ENCODE measurements at regions not wholly inside any gene's neighbourhood (a gene's known extent, or its start where the extent isn't known, plus 50 kb on each side); places are given as distances from the start of the nearest gene placed in this dataset.
"Not testable (repeated sequence)": the region's sequence is repeated elsewhere in the genome, so short reads cannot be mapped to it uniquely, and the experiment has no call there.

- H3K4me3 ChIP-seq (ENCODE audit: low read depth in 1 of 2, low read length in 2 of 2); H3K27ac ChIP-seq (ENCODE audit: low read length); H3K4me1 ChIP-seq (ENCODE audit: control insufficient read depth in 1 of 2, insufficient read depth in 2 of 2, low read length in 2 of 2); H3K27me3 ChIP-seq (ENCODE audit: low read depth, low read length); H3K36me3 ChIP-seq (ENCODE audit: control insufficient read depth in 1 of 2, insufficient read depth in 2 of 2, low read length in 2 of 2); H3K9me3 ChIP-seq (ENCODE audit: control insufficient read depth in 1 of 2, low read length in 2 of 2): not testable (repeated sequence)
Measured at GRCh38 chr5:166640136-166640535, 1651.3 kb upstream of the WWC1 start.

DNA sequence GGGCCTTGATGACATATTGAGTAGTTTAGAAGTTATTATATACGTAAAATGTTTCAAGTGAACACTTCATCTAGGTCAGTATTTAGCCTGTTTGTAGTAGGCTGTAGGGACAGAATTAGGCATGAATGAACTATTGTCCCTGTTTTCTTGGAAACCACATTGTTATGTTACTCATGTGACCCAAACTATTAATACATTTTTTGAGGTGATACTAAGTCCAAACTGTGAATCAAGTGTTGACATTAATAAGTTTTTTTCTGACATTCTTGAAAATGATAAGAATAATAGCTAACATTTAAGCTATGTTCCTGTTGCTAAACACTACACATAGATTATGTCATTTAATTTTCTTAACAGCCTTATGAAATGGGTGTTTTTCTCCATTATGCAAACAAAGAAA is 1642.7 kb upstream of the WWC1 start:
- Histone ChIP-seq H3K4me1 (ENCODE audit: control insufficient read depth in 1 of 2, insufficient read depth in 2 of 2, low read length in 2 of 2) (no peaks in the 10 kb centered on the region), H3K27me3 (ENCODE audit: low read depth, low read length) (no peaks in the 10 kb centered on the region), H3K27ac (ENCODE audit: low read length) (no peak overlapping the region), H3K4me3 (ENCODE audit: low read depth in 1 of 2, low read length in 2 of 2) (no peak overlapping the region), H3K9me3 (ENCODE audit: control insufficient read depth in 1 of 2, low read length in 2 of 2) (no peaks in the 10 kb centered on the region), H3K36me3 (ENCODE audit: control insufficient read depth in 1 of 2, insufficient read depth in 2 of 2, low read length in 2 of 2) (no peaks in the 10 kb centered on the region)

GRCh38 chr5:166649676-166650075 is 1641.8 kb upstream of the WWC1 start:
- Histone ChIP-seq H3K36me3 (ENCODE audit: control insufficient read depth in 1 of 2, insufficient read depth in 2 of 2, low read length in 2 of 2) (no peaks in the 10 kb centered on the region), H3K4me3 (ENCODE audit: low read depth in 1 of 2, low read length in 2 of 2) (no peak overlapping the region), H3K9me3 (ENCODE audit: control insufficient read depth in 1 of 2, low read length in 2 of 2) (no peaks in the 10 kb centered on the region), H3K4me1 (ENCODE audit: control insufficient read depth in 1 of 2, insufficient read depth in 2 of 2, low read length in 2 of 2) (no peaks in the 10 kb centered on the region), H3K27ac (ENCODE audit: low read length) (no peak overlapping the region), H3K27me3 (ENCODE audit: low read depth, low read length) (no peaks in the 10 kb centered on the region)

- peaks cover 3 to 4% of the 10 kb centered on the region in 2 donors for H3K9me3 ChIP-seq (ENCODE audit: control insufficient read depth in 1 of 2, low read length in 2 of 2)
- H3K27me3 ChIP-seq (ENCODE audit: low read depth, low read length), result no peaks in the 10 kb centered on the region
- no peak overlapping the region for H3K4me3 ChIP-seq (ENCODE audit: low read depth in 1 of 2, low read length in 2 of 2)
- no peaks in the 10 kb centered on the region for H3K4me1 ChIP-seq (ENCODE audit: control insufficient read depth in 1 of 2, insufficient read depth in 2 of 2, low read length in 2 of 2)
- no peaks in the 10 kb centered on the region for H3K36me3 ChIP-seq (ENCODE audit: control insufficient read depth in 1 of 2, insufficient read depth in 2 of 2, low read length in 2 of 2)
- no peak overlapping the region for H3K27ac ChIP-seq (ENCODE audit: low read length)
Measured at GRCh38 chr5:166651234-166651633, 1640.2 kb upstream of the WWC1 start.

DNA sequence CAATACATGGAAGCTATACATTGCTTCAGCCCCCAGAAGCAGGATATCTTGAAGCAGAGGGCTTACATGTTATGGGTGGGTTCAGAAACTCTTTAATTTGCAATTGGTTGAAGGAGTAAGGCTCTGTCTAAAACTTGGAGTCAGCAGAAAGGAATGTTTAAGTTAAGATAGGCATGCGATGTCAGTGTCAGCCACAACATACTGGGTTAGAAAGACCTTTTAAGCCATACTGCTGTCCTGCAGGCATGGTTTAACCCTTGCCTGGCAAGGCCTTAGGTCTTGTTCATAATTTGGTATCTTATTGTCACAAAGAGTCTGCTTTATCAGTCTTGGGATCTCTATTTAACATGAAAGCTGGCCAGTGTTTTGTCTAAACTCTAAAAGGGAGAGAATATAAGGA is 1619.6 kb upstream of the WWC1 start:
- Histone ChIP-seq H3K9me3 (ENCODE audit: control insufficient read depth in 1 of 2, low read length in 2 of 2) (no peaks in the 10 kb centered on the region), H3K27ac (ENCODE audit: low read length) (no peak overlapping the region), H3K36me3 (ENCODE audit: control insufficient read depth in 1 of 2, insufficient read depth in 2 of 2, low read length in 2 of 2) (no peaks in the 10 kb centered on the region), H3K27me3 (ENCODE audit: low read depth, low read length) (no peaks in the 10 kb centered on the region), H3K4me3 (ENCODE audit: low read depth in 1 of 2, low read length in 2 of 2) (no peak overlapping the region), H3K4me1 (ENCODE audit: control insufficient read depth in 1 of 2, insufficient read depth in 2 of 2, low read length in 2 of 2) (no peaks in the 10 kb centered on the region)

DNA sequence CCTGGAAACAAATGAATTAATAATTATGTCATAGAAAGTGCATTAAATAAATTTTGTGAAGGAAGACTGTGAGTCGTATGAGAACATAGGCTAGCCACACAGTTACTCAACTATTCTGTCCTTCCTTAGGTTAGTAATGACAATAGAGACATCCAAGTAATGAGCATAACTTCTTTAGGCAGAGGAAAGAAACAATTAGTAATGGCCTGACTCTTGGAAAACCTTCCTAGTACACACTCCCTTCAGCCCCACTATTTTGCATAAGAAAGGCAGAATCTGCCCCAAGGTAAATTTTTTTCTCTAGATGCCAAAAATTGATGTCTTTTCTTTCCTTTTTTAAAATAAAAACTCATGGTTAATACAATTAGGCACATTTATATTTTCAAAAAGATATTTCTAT is 1619.0 kb upstream of the WWC1 start:
- Histone ChIP-seq H3K27me3 (ENCODE audit: low read depth, low read length) (no peaks in the 10 kb centered on the region), H3K4me3 (ENCODE audit: low read depth in 1 of 2, low read length in 2 of 2) (no peak overlapping the region)

GRCh38 chr5:166677891-166678290 is 1613.6 kb upstream of the WWC1 start:
- Histone ChIP-seq H3K4me1 (ENCODE audit: control insufficient read depth in 1 of 2, insufficient read depth in 2 of 2, low read length in 2 of 2) (no peaks in the 10 kb centered on the region), H3K27me3 (ENCODE audit: low read depth, low read length) (no peaks in the 10 kb centered on the region), H3K36me3 (ENCODE audit: control insufficient read depth in 1 of 2, insufficient read depth in 2 of 2, low read length in 2 of 2) (no peaks in the 10 kb centered on the region), H3K27ac (ENCODE audit: low read length) (no peak overlapping the region), H3K9me3 (ENCODE audit: control insufficient read depth in 1 of 2, low read length in 2 of 2) (peaks cover 0 to 3% of the 10 kb centered on the region in 2 donors), H3K4me3 (ENCODE audit: low read depth in 1 of 2, low read length in 2 of 2) (no peak overlapping the region)

More for the DNA sequence above, 1619.0 kb upstream of the WWC1 start:
- Histone ChIP-seq H3K9me3 (ENCODE audit: control insufficient read depth in 1 of 2, low read length in 2 of 2) (no peaks in the 10 kb centered on the region), H3K4me1 (ENCODE audit: control insufficient read depth in 1 of 2, insufficient read depth in 2 of 2, low read length in 2 of 2) (no peaks in the 10 kb centered on the region), H3K36me3 (ENCODE audit: control insufficient read depth in 1 of 2, insufficient read depth in 2 of 2, low read length in 2 of 2) (no peaks in the 10 kb centered on the region), H3K27ac (ENCODE audit: low read length) (no peak overlapping the region)

DNA sequence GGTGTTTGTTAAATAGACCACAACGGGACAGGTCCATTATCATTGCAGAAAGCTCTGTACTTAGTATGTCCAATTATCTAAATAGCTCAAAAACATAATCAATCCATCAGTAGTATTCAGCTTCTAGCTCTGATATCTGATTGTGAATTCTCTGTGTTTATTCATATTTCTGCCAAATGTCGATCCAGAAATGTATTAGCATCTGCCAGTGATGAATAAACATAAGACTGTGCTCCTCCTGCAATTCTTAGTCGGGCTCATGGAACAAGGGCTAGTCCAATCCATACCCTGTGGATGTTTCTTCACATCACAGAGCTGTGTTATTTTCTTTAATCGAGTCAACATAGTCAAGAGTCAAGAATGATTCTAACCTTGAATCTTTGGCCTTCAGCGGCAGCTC is 1612.1 kb upstream of the WWC1 start:
- Histone ChIP-seq H3K9me3 (ENCODE audit: control insufficient read depth in 1 of 2, low read length in 2 of 2) (peaks cover 0 to 3% of the 10 kb centered on the region in 2 donors), H3K27me3 (ENCODE audit: low read depth, low read length) (no peaks in the 10 kb centered on the region), H3K4me1 (ENCODE audit: control insufficient read depth in 1 of 2, insufficient read depth in 2 of 2, low read length in 2 of 2) (no peaks in the 10 kb centered on the region), H3K27ac (ENCODE audit: low read length) (no peak overlapping the region), H3K36me3 (ENCODE audit: control insufficient read depth in 1 of 2, insufficient read depth in 2 of 2, low read length in 2 of 2) (no peaks in the 10 kb centered on the region), H3K4me3 (ENCODE audit: low read depth in 1 of 2, low read length in 2 of 2) (no peak overlapping the region)

GRCh38 chr5:166695326-166695725 is 1596.1 kb upstream of the WWC1 start:
- Histone ChIP-seq H3K9me3 (ENCODE audit: control insufficient read depth in 1 of 2, low read length in 2 of 2) (no peaks in the 10 kb centered on the region), H3K27ac (ENCODE audit: low read length) (no peak overlapping the region), H3K4me3 (ENCODE audit: low read depth in 1 of 2, low read length in 2 of 2) (no peak overlapping the region), H3K36me3 (ENCODE audit: control insufficient read depth in 1 of 2, insufficient read depth in 2 of 2, low read length in 2 of 2) (no peaks in the 10 kb centered on the region), H3K27me3 (ENCODE audit: low read depth, low read length) (no peaks in the 10 kb centered on the region), H3K4me1 (ENCODE audit: control insufficient read depth in 1 of 2, insufficient read depth in 2 of 2, low read length in 2 of 2) (peaks cover 0 to 7% of the 10 kb centered on the region in 2 donors)

- Histone ChIP-seq H3K9me3 (ENCODE audit: control insufficient read depth in 1 of 2, low read length in 2 of 2) (no peaks in the 10 kb centered on the region), H3K27me3 (ENCODE audit: low read depth, low read length) (no peaks in the 10 kb centered on the region), H3K4me3 (ENCODE audit: low read depth in 1 of 2, low read length in 2 of 2) (no peak overlapping the region), H3K27ac (ENCODE audit: low read length) (no peak overlapping the region), H3K36me3 (ENCODE audit: control insufficient read depth in 1 of 2, insufficient read depth in 2 of 2, low read length in 2 of 2) (no peaks in the 10 kb centered on the region), H3K4me1 (ENCODE audit: control insufficient read depth in 1 of 2, insufficient read depth in 2 of 2, low read length in 2 of 2) (no peaks in the 10 kb centered on the region)
Measured at GRCh38 chr5:166708291-166708690, 1583.2 kb upstream of the WWC1 start.

DNA sequence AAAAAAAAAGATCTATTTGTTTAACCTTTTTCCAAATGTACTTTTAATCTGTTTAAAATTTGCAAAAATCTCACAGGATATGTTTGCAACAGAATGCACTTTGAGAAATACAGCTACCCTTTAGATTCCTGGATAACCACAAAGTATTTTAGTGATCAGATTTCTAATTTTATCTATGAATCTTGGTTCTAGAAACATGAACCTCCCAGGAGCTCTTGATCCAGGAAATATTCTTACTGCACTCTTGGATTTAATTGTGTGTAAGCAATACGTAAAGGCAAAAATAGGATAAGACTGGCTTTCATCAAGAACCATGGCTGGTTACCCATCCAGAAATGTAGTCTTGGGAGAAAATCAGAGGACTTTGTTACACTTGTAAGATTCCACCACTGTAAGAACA is 1581.8 kb upstream of the WWC1 start:
- Histone ChIP-seq H3K36me3 (ENCODE audit: control insufficient read depth in 1 of 2, insufficient read depth in 2 of 2, low read length in 2 of 2) (no peaks in the 10 kb centered on the region), H3K4me1 (ENCODE audit: control insufficient read depth in 1 of 2, insufficient read depth in 2 of 2, low read length in 2 of 2) (no peaks in the 10 kb centered on the region), H3K27ac (ENCODE audit: low read length) (no peak overlapping the region), H3K27me3 (ENCODE audit: low read depth, low read length) (no peaks in the 10 kb centered on the region), H3K9me3 (ENCODE audit: control insufficient read depth in 1 of 2, low read length in 2 of 2) (no peaks in the 10 kb centered on the region), H3K4me3 (ENCODE audit: low read depth in 1 of 2, low read length in 2 of 2) (no peak overlapping the region)

- no peak overlapping the region for H3K27ac ChIP-seq (ENCODE audit: low read length)
Measured at GRCh38 chr5:166710271-166710670, 1581.2 kb upstream of the WWC1 start.

More at GRCh38 chr5:166710271-166710670, 1581.2 kb upstream of the WWC1 start:
- Histone ChIP-seq H3K27me3 (ENCODE audit: low read depth, low read length) (no peaks in the 10 kb centered on the region), H3K36me3 (ENCODE audit: control insufficient read depth in 1 of 2, insufficient read depth in 2 of 2, low read length in 2 of 2) (no peaks in the 10 kb centered on the region), H3K9me3 (ENCODE audit: control insufficient read depth in 1 of 2, low read length in 2 of 2) (no peaks in the 10 kb centered on the region), H3K4me1 (ENCODE audit: control insufficient read depth in 1 of 2, insufficient read depth in 2 of 2, low read length in 2 of 2) (no peaks in the 10 kb centered on the region), H3K4me3 (ENCODE audit: low read depth in 1 of 2, low read length in 2 of 2) (no peak overlapping the region)

Data from muscle layer of duodenum (tissue), 2 donors.